Trophoblast cell (in vitro differentiated cells and primary cell): ENCODE measurements at regions not wholly inside any gene's neighbourhood (a gene's known extent, or its start where the extent isn't known, plus 50 kb on each side); places are given as distances from the start of the nearest gene placed in this dataset.

Source experiments
- DNase-seq, 2 donors: peaks; one replicate each; pipeline ENCODE4 v3.0.0-alpha.2; 2016
- H2AFZ ChIP-seq: 2 replicates; pipeline ENCODE4 v1.6.1; 2013; ENCODE audit warnings: low read length, moderate library complexity, mild to moderate bottlenecking; ENCODE audit not compliant: insufficient read depth, poor library complexity
- H2AK5ac ChIP-seq: 2 replicates; pipeline ENCODE4 v1.6.1; 2013; ENCODE audit warnings: mild to moderate bottlenecking, low read length
- H2BK120ac ChIP-seq: 2 replicates; pipeline ENCODE4 v1.6.1; 2013; ENCODE audit warnings: low read length, mild to moderate bottlenecking, moderate library complexity; ENCODE audit not compliant: insufficient read depth, poor library complexity
- H2BK12ac ChIP-seq: 2 replicates; pipeline ENCODE4 v1.6.1; 2013; ENCODE audit warnings: mild to moderate bottlenecking, low read length, moderate library complexity
- H2BK5ac ChIP-seq: 2 replicates; pipeline ENCODE4 v1.6.1; 2013; ENCODE audit warnings: low read length, low read depth, moderate library complexity, mild to moderate bottlenecking; ENCODE audit not compliant: poor library complexity
- H3K14ac ChIP-seq: 2 replicates; pipeline ENCODE4 v1.6.1; 2013; ENCODE audit warnings: mild to moderate bottlenecking, low read length
- H3K18ac ChIP-seq: 2 replicates; pipeline ENCODE4 v1.6.1; 2013; ENCODE audit warnings: mild to moderate bottlenecking, low read length
- H3K23ac ChIP-seq: 2 replicates; pipeline ENCODE4 v1.6.1; 2013; ENCODE audit warnings: low read length
- H3K27ac ChIP-seq: 2 replicates; pipeline ENCODE4 v1.5.1; 2013; ENCODE audit warnings: low read depth, mild to moderate bottlenecking, inconsistent platforms, low read length, moderate library complexity
- H3K27me3 ChIP-seq: 2 replicates; pipeline ENCODE4 v1.6.1; 2013; ENCODE audit warnings: inconsistent platforms, mild to moderate bottlenecking, low read length, moderate library complexity; ENCODE audit not compliant: insufficient read depth
- H3K36me3 ChIP-seq, 2 experiments: 1 replicate in 1 of 2; 2 replicates in 1 of 2; pipeline ENCODE4 v1.6.1; 2013; ENCODE audit warnings: low read length in 2 of 2, mild to moderate bottlenecking in 2 of 2, moderate library complexity in 1 of 2; ENCODE audit not compliant: insufficient read depth in 2 of 2, control insufficient read depth in 1 of 2
- H3K4ac ChIP-seq: 2 replicates; pipeline ENCODE4 v1.6.1; 2013; ENCODE audit warnings: low read depth, mild to moderate bottlenecking, low read length, moderate library complexity
- H3K4me1 ChIP-seq, 2 experiments: 1 replicate in 1 of 2; 2 replicates in 1 of 2; pipeline ENCODE4 v1.6.1; 2013; ENCODE audit warnings: low read length in 2 of 2, mild to moderate bottlenecking in 2 of 2, moderate library complexity in 1 of 2; ENCODE audit not compliant: insufficient read depth in 2 of 2, control insufficient read depth in 1 of 2
- H3K4me2 ChIP-seq: 2 replicates; pipeline ENCODE4 v1.6.1; 2013; ENCODE audit warnings: inconsistent platforms, mild to moderate bottlenecking, low read length, moderate library complexity
- H3K4me3 ChIP-seq: 2 replicates; pipeline ENCODE4 v1.5.1; 2013; ENCODE audit warnings: mild to moderate bottlenecking, low read depth, low read length, inconsistent platforms
- H3K79me1 ChIP-seq: one replicate; pipeline ENCODE4 v1.6.1; 2013; ENCODE audit warnings: low read length
- H3K79me2 ChIP-seq: 2 replicates; pipeline ENCODE4 v1.6.1; 2013; ENCODE audit warnings: low read length, mild to moderate bottlenecking; ENCODE audit not compliant: control insufficient read depth, insufficient read depth, poor library complexity
- H3K9ac ChIP-seq: 2 replicates; pipeline ENCODE4 v1.6.1; 2013; ENCODE audit warnings: mild to moderate bottlenecking, low read length
- H3K9me3 ChIP-seq: 2 replicates; pipeline ENCODE4 v1.6.1; 2013; ENCODE audit warnings: low read depth, mild to moderate bottlenecking, control low read depth, inconsistent platforms, low read length; ENCODE audit not compliant: insufficient read depth
- H4K12ac ChIP-seq: 2 replicates; pipeline ENCODE4 v1.6.1; 2013; ENCODE audit warnings: low read depth, mild to moderate bottlenecking, low read length, moderate library complexity
- H4K8ac ChIP-seq: 2 replicates; pipeline ENCODE4 v1.6.1; 2013; ENCODE audit warnings: low read depth, mild to moderate bottlenecking, low read length, moderate library complexity
- H4K91ac ChIP-seq: one replicate; pipeline ENCODE4 v1.6.1; 2013; ENCODE audit warnings: low read depth, mild to moderate bottlenecking, low read length, moderate library complexity
- WGBS: extraction: QIAGEN DNeasy Blood & Tissue Kit; methylation state at CpG from one replicate; pipeline ENCODE4 v1.1.7; 2013; ENCODE audit warnings: missing lambda C conversion rate; ENCODE audit not compliant: insufficient read length, insufficient coverage; ENCODE audit errors: extremely low coverage; 5-methylcytosine and 5-hydroxymethylcytosine counted together

DNA sequence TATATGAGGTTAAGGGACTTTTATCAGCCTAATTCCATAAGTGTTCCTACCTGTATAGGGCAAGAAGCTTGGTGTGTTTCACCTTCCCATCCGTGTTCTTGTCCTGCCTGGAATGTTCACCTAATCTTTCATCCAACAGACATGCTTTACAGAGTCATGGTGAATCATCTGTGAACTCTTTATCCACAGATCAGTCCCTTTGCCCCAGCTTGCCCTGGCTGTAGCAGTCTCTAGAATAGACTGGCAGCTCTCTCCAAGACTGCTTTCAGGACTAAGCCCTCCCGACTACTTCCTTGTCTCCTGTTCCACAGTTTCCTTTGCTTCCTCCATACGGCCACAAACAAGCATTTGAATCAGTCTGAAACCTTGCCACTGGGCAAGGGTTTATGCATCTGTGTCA is 177.9 kb upstream of the IL15 start:
- no peaks in the 10 kb centered on the region for H3K79me1 ChIP-seq
- no peaks in the 10 kb centered on the region for H3K27me3 ChIP-seq
- no peak overlapping the region for H3K4me3 ChIP-seq
- H3K18ac ChIP-seq, result no peak overlapping the region
- no peak overlapping the region for H3K27ac ChIP-seq
- no peak overlapping the region for H3K4me2 ChIP-seq
- H2AFZ ChIP-seq, result no peak overlapping the region
- H4K8ac ChIP-seq, result no peak overlapping the region
- no peaks in the 10 kb centered on the region for H3K4me1 ChIP-seq
- H3K36me3 ChIP-seq, result no peaks in the 10 kb centered on the region
- H3K79me2 ChIP-seq, result no peaks in the 10 kb centered on the region
- H2BK5ac ChIP-seq, result no peak overlapping the region
- no CpG with 5 or more reads among the region's 3 CpGs for WGBS
- no peak overlapping the region for H3K9ac ChIP-seq
- peak in 1 of 2 donors; percentile 20 for DNase-seq
- H2BK12ac ChIP-seq, result no peak overlapping the region
- no peak overlapping the region for H2AK5ac ChIP-seq
- no peak overlapping the region for H3K4ac ChIP-seq
- no peak overlapping the region for H2BK120ac ChIP-seq
- no peak overlapping the region for H3K14ac ChIP-seq
- H3K23ac ChIP-seq, result no peak overlapping the region
- H3K9me3 ChIP-seq, result no peaks in the 10 kb centered on the region
- no peak overlapping the region for H4K91ac ChIP-seq
- H4K12ac ChIP-seq, result no peak overlapping the region

GRCh38 chr4:141459020-141459419 is 177.4 kb upstream of the IL15 start:
- no peak overlapping the region for H2AK5ac ChIP-seq
- H2BK12ac ChIP-seq, result no peak overlapping the region
- H3K27ac ChIP-seq, result no peak overlapping the region
- no peak overlapping the region for H4K8ac ChIP-seq
- H3K14ac ChIP-seq, result no peak overlapping the region
- no peak overlapping the region for H3K4me3 ChIP-seq
- H2AFZ ChIP-seq, result no peak overlapping the region
- DNase-seq, result no peak
- no CpG with 5 or more reads among the region's 1 CpG for WGBS
- H4K91ac ChIP-seq, result no peak overlapping the region
- H3K79me2 ChIP-seq, result no peaks in the 10 kb centered on the region
- H3K23ac ChIP-seq, result no peak overlapping the region
- no peak overlapping the region for H2BK5ac ChIP-seq
- no peaks in the 10 kb centered on the region for H3K36me3 ChIP-seq
- H3K9me3 ChIP-seq, result no peaks in the 10 kb centered on the region
- no peak overlapping the region for H3K4me2 ChIP-seq
- H3K27me3 ChIP-seq, result no peaks in the 10 kb centered on the region
- H2BK120ac ChIP-seq, result no peak overlapping the region
- no peak overlapping the region for H3K18ac ChIP-seq
- no peaks in the 10 kb centered on the region for H3K79me1 ChIP-seq
- no peak overlapping the region for H4K12ac ChIP-seq
- no peaks in the 10 kb centered on the region for H3K4me1 ChIP-seq
- H3K9ac ChIP-seq, result no peak overlapping the region
- H3K4ac ChIP-seq, result no peak overlapping the region

- no peak overlapping the region for H2AFZ ChIP-seq
- no peak overlapping the region for H3K14ac ChIP-seq
- no peak overlapping the region for H2BK5ac ChIP-seq
Measured at GRCh38 chr4:141462361-141462760, 174.0 kb upstream of the IL15 start.

DNA sequence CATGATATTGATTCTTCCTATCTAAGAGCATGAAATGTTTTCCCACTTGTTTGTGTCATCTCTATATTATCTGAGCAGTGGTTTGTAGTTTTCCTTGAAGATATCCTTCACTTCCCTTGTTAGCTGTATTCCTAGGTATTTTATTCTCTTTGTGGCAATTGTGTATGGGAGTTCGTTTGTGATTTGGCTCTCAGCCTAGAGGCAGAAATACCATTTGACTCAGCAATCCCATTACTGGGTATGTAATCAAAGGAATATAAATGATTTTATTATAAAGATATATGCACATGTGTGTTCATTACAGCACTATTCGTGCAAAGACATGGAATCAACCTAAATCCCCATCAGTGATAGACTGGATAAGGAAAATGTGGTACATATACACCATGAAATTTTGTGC is 172.7 kb upstream of the IL15 start:
- no peak overlapping the region for H3K27ac ChIP-seq
- no peak overlapping the region for H4K8ac ChIP-seq
- H3K4me1 ChIP-seq, result no peaks in the 10 kb centered on the region
- H3K36me3 ChIP-seq, result no peaks in the 10 kb centered on the region
- no peaks in the 10 kb centered on the region for H3K9me3 ChIP-seq
- no peaks in the 10 kb centered on the region for H3K79me2 ChIP-seq
- no peak overlapping the region for H2AK5ac ChIP-seq
- H3K4me2 ChIP-seq, result no peak overlapping the region
- H3K9ac ChIP-seq, result no peak overlapping the region
- no peak overlapping the region for H3K4me3 ChIP-seq
- no peaks in the 10 kb centered on the region for H3K27me3 ChIP-seq
- H3K4ac ChIP-seq, result no peak overlapping the region
- WGBS, result no CpG with 5 or more reads among the region's 2 CpGs
- no peak overlapping the region for H2BK120ac ChIP-seq
- no peak overlapping the region for H2BK12ac ChIP-seq
- no peak for DNase-seq
- H3K23ac ChIP-seq, result no peak overlapping the region
- no peak overlapping the region for H4K91ac ChIP-seq
- no peaks in the 10 kb centered on the region for H3K79me1 ChIP-seq
- H3K18ac ChIP-seq, result no peak overlapping the region
- no peak overlapping the region for H3K14ac ChIP-seq
- no peak overlapping the region for H2BK5ac ChIP-seq
- H2AFZ ChIP-seq, result no peak overlapping the region
- no peak overlapping the region for H4K12ac ChIP-seq

More at GRCh38 chr4:141462361-141462760, 174.0 kb upstream of the IL15 start:
- WGBS, result no CpG with 5 or more reads among the region's 2 CpGs
- H3K4ac ChIP-seq, result no peak overlapping the region
- no peak overlapping the region for H4K12ac ChIP-seq
- H3K27ac ChIP-seq, result no peak overlapping the region
- H3K27me3 ChIP-seq, result no peaks in the 10 kb centered on the region
- no peak overlapping the region for H3K23ac ChIP-seq
- H3K36me3 ChIP-seq, result no peaks in the 10 kb centered on the region
- H2AK5ac ChIP-seq, result no peak overlapping the region
- H3K9ac ChIP-seq, result no peak overlapping the region
- no peak overlapping the region for H2BK120ac ChIP-seq
- no peak overlapping the region for H2BK12ac ChIP-seq
- no peak overlapping the region for H4K91ac ChIP-seq
- H3K9me3 ChIP-seq, result no peaks in the 10 kb centered on the region
- no peak for DNase-seq
- no peak overlapping the region for H3K4me2 ChIP-seq
- no peaks in the 10 kb centered on the region for H3K79me1 ChIP-seq
- no peaks in the 10 kb centered on the region for H3K4me1 ChIP-seq
- no peaks in the 10 kb centered on the region for H3K79me2 ChIP-seq
- H4K8ac ChIP-seq, result no peak overlapping the region
- no peak overlapping the region for H3K18ac ChIP-seq
- no peak overlapping the region for H3K4me3 ChIP-seq
